B cell (primary cell): ENCODE measurements at regions not wholly inside any gene's neighbourhood (a gene's known extent, or its start where the extent isn't known, plus 50 kb on each side); places are given as distances from the start of the nearest gene placed in this dataset.

Experiments
- ATAC-seq: fragments of 200-7000 bp; cut with Tn5 transposase; one replicate; pipeline ENCODE4 v1.10.0; 2021; ENCODE audit warnings: low read depth, mild to moderate bottlenecking, moderate number of reproducible peaks, moderate library complexity
- CTCF ChIA-PET: fragments of 350-600 bp; sonication (Branson Sonifier 250); formaldehyde crosslinking; loops from one replicate; lab custom pipeline; 2021; ENCODE audit warnings: antibody characterized with exemption, inconsistent platforms; lab: Charles Lee
- POLR2A ChIA-PET: fragments of 350-600 bp; sonication (Branson Sonifier 250); formaldehyde crosslinking; loops from one replicate; lab custom pipeline; 2021; ENCODE audit warnings: antibody characterized with exemption; lab: Charles Lee
- DNase-seq: peaks from one replicate; pipeline ENCODE4 v3.0.0; 2013
- H2AFZ ChIP-seq: 2 replicates; pipeline ENCODE4 v1.6.1; 2012; ENCODE audit warnings: mild to moderate bottlenecking, low read depth, low read length; ENCODE audit not compliant: insufficient read depth, poor library complexity, severe bottlenecking
- H3K27ac ChIP-seq, 2 donors: 1 replicate in 1 of 2; 2 replicates in 1 of 2; pipeline ENCODE4 v1.5.1; 2012 to 2013; ENCODE audit warnings: low read length in 2 of 2, mild to moderate bottlenecking in 2 of 2, moderate library complexity in 1 of 2
- H3K27me3 ChIP-seq, 4 experiments: fragments of 200-600 bp in 1 of 4; sonication (generic) in 1 of 4; replicated peaks in 1 of 4; 1 replicate in 2 of 4; 2 replicates in 2 of 4; pipeline versions ENCODE4 v1.6.1 to v1.7.0; 2013 to 2016; ENCODE audit warnings: low read length in 3 of 4, mild to moderate bottlenecking in 2 of 4, mixed read lengths in 1 of 4, moderate library complexity in 1 of 4; ENCODE audit not compliant: insufficient read depth in 4 of 4, control insufficient read depth in 3 of 4; ENCODE audit errors: control extremely low read depth in 1 of 4
- H3K36me3 ChIP-seq, 2 experiments: replicated peaks in 1 of 2; 1 replicate in 1 of 2; 2 replicates in 1 of 2; pipeline versions ENCODE4 v1.6.1 to v1.7.1; 2013; ENCODE audit warnings: low read length in 1 of 2; ENCODE audit not compliant: insufficient read depth in 2 of 2, control insufficient read depth in 1 of 2; ENCODE audit errors: control extremely low read depth in 1 of 2, extremely low read depth in 1 of 2
- H3K4me1 ChIP-seq, 2 donors: fragments of 200-600 bp in 1 of 2; sonication (generic) in 1 of 2; 1 replicate in 1 of 2; 2 replicates in 1 of 2; pipeline versions ENCODE4 v1.5.1 to v1.6.1; 2013 to 2017; ENCODE audit warnings: low read length in 2 of 2; ENCODE audit not compliant: control insufficient read depth in 2 of 2, insufficient read depth in 2 of 2
- H3K4me2 ChIP-seq: replicated peaks from 2 replicates; pipeline ENCODE3; 2012; ENCODE audit warnings: mild to moderate bottlenecking, low read depth, low read length; ENCODE audit not compliant: poor library complexity, severe bottlenecking
- H3K4me3 ChIP-seq, 5 experiments: fragments of 200-600 bp in 1 of 5; sonication (generic) in 1 of 5; 1 replicate in 3 of 5; 2 replicates in 2 of 5; pipeline versions ENCODE4 v1.5.1 to v1.7.0; 2011 to 2016; ENCODE audit warnings: low read length in 4 of 5, mild to moderate bottlenecking in 4 of 5, low read depth in 2 of 5, control low read depth in 1 of 5, moderate library complexity in 1 of 5; ENCODE audit not compliant: insufficient read depth in 1 of 5; ENCODE audit errors: control extremely low read depth in 1 of 5, extremely low read depth in 1 of 5
- H3K79me2 ChIP-seq: fragments of 200-600 bp; sonication (generic); one replicate; pipeline ENCODE4 v1.6.0; 2016; ENCODE audit warnings: low read length; ENCODE audit not compliant: control insufficient read depth, insufficient read depth
- H3K9ac ChIP-seq: fragments of 200-600 bp; sonication (generic); 2 replicates; pipeline ENCODE4 v1.6.1; 2017; ENCODE audit warnings: mild to moderate bottlenecking, low read length, moderate library complexity
- H3K9me3 ChIP-seq, 3 donors: one replicate each; pipeline versions ENCODE4 v1.6.1 to v1.7.1; 2013; ENCODE audit warnings: low read length in 2 of 3; ENCODE audit not compliant: control insufficient read depth in 2 of 3, insufficient read depth in 1 of 3; ENCODE audit errors: control extremely low read depth in 1 of 3
- H4K20me1 ChIP-seq: 2 replicates; pipeline ENCODE4 v1.6.0; 2012; ENCODE audit warnings: mild to moderate bottlenecking, low read length; ENCODE audit not compliant: insufficient read depth, control insufficient read depth, poor library complexity, severe bottlenecking
- H3K27ac Mint-ChIP-seq: one replicate; pipeline ENCODE4 v1.8.0; 2021; ENCODE audit warnings: mixed read lengths
- H3K27me3 Mint-ChIP-seq: one replicate; pipeline ENCODE4 v1.8.0; 2021; ENCODE audit warnings: mixed read lengths
- H3K4me1 Mint-ChIP-seq: one replicate; pipeline ENCODE4 v1.8.0; 2021; ENCODE audit warnings: mixed read lengths
- H3K4me3 Mint-ChIP-seq: one replicate; pipeline ENCODE4 v1.8.0; 2021; ENCODE audit warnings: mixed read lengths
- H3K9me3 Mint-ChIP-seq: one replicate; pipeline ENCODE4 v1.8.0; 2022; ENCODE audit warnings: mixed read lengths; ENCODE audit not compliant: insufficient read depth
- EZH2 ChIP-seq: IDR thresholded peaks from 2 replicates; pipeline ENCODE4 v1.6.1; 2012; ENCODE audit warnings: borderline replicate concordance, low read depth, mild to moderate bottlenecking, moderate library complexity, low read length; ENCODE audit not compliant: insufficient read depth, poor library complexity, severe bottlenecking
- WGBS: methylation state at CpG from one replicate; pipeline ENCODE4 v1.1.5; 2013; ENCODE audit warnings: missing lambda C conversion rate; ENCODE audit not compliant: insufficient coverage; 5-methylcytosine and 5-hydroxymethylcytosine counted together
- intact Hi-C: fragments of 100-400 bp; cut with micrococcal nuclease; formaldehyde crosslinking; loops from one replicate; pipeline ENCODE4 v1.10.0; 2022
- TF ChIP-seq, protein P1 (sequence below): fragments of 200-600 bp; IDR thresholded peaks from one replicate; pipeline ENCODE4 v1.8.0; 2022; ENCODE audit warnings: antibody characterized with exemption, mild to moderate bottlenecking

DNA sequence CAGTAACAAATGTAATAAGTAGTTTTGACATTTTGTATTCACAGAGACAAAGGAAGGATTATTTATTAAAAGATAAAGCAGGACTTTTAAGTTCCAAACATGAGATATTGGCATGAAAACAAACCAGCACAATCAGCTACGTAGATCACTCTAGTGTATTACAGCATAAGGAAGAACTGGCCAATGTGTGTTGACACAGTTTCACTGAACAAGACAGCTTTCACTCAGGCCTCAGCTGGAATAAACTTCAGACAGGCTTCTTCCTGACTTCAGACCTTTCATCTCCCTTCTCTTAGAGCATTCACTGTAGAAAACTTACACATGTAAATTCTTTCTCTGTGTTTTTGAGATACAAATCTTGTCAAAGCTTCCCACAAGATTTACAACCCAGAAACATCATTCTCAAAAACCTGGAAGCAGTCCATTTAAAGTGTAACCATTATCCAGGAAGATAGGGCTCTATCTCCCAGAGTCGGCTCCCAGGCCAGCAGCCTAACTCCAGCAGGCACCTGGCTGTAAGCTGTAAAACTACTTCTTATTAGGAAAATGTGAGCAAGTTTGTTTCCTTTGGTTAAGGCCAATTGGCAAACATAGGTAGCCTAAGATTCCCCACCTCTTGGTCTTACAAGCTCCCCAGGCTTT, 768.3 kb upstream of the CDH7 start:
- CTCF ChIA-PET, result interaction anchor here (1.4 kb wide), 1 partner anchor 8 kb away, joined by 3 read pairs; no protein-coding TSS in a partner anchor
- 100% methylated on average over 1 of the region's 2 CpGs for WGBS
- no peaks in the 10 kb centered on the region for H3K4me1 Mint-ChIP-seq
- no peaks in the 10 kb centered on the region for H3K27me3 Mint-ChIP-seq
- H3K4me1 ChIP-seq, result no peaks in the 10 kb centered on the region
- H3K36me3 ChIP-seq, result no peaks in the 10 kb centered on the region
- POLR2A ChIA-PET, result no interaction called here
- intact Hi-C loops, result no loop called here
- H3K27ac Mint-ChIP-seq, result no peak overlapping the region
- H3K27ac ChIP-seq, result no peak overlapping the region
- H3K27me3 ChIP-seq, result no peaks in the 10 kb centered on the region
- no peaks in the 10 kb centered on the region for H3K9me3 Mint-ChIP-seq
- H2AFZ ChIP-seq, result no peak overlapping the region
- no peaks in the 10 kb centered on the region for H4K20me1 ChIP-seq
- DNase-seq, result no peak
- H3K4me3 ChIP-seq, result no peak overlapping the region
- H3K4me3 Mint-ChIP-seq, result no peak overlapping the region
- TF ChIP-seq, protein P1, sequence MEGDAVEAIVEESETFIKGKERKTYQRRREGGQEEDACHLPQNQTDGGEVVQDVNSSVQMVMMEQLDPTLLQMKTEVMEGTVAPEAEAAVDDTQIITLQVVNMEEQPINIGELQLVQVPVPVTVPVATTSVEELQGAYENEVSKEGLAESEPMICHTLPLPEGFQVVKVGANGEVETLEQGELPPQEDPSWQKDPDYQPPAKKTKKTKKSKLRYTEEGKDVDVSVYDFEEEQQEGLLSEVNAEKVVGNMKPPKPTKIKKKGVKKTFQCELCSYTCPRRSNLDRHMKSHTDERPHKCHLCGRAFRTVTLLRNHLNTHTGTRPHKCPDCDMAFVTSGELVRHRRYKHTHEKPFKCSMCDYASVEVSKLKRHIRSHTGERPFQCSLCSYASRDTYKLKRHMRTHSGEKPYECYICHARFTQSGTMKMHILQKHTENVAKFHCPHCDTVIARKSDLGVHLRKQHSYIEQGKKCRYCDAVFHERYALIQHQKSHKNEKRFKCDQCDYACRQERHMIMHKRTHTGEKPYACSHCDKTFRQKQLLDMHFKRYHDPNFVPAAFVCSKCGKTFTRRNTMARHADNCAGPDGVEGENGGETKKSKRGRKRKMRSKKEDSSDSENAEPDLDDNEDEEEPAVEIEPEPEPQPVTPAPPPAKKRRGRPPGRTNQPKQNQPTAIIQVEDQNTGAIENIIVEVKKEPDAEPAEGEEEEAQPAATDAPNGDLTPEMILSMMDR, result no peak
- no peak for TF ChIP-seq EZH2
- no peak overlapping the region for H3K9ac ChIP-seq
- H3K9me3 ChIP-seq, result peaks cover 0 to 7% (median 0%) of the 10 kb centered on the region in 3 donors
- no peak for ATAC-seq
- no peaks in the 10 kb centered on the region for H3K79me2 ChIP-seq
- no peak overlapping the region for H3K4me2 ChIP-seq

DNA sequence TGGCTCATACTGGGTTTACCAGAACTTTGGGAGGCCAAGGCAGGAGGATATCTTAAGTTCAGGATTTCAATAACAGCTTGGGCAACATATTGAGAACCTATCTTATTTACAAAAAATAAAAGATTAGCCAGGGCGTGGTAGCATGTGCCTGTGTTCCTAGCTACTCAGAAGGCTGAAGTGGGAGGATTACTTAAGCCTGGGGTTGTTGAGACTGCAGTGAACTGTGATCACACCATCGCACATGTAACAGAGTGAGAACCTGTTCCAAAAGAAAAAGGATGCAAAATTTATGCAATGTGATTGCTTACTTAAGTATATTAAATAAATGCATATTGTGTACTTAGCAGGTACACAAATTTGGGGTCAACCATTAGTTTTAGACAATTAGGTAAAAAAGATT, 768.9 kb upstream of the CDH7 start:
- H3K4me1 ChIP-seq, result no peaks in the 10 kb centered on the region
- 86% methylated on average over 1 of the region's 2 CpGs for WGBS
- DNase-seq (no peak), ATAC-seq (no peak)
- no peaks in the 10 kb centered on the region for H3K27me3 ChIP-seq
- H3K27ac ChIP-seq, result no peak overlapping the region
- no peak overlapping the region for H3K4me3 ChIP-seq
- H3K4me2 ChIP-seq, result no peak overlapping the region
- H3K4me3 Mint-ChIP-seq, result no peak overlapping the region
- H3K36me3 ChIP-seq, result no peaks in the 10 kb centered on the region
- H3K27me3 Mint-ChIP-seq, result no peaks in the 10 kb centered on the region
- H3K9ac ChIP-seq, result no peak overlapping the region
- ChIA-PET POLR2A (no interaction called here), CTCF (no interaction called here)
- no peaks in the 10 kb centered on the region for H3K4me1 Mint-ChIP-seq
- no peaks in the 10 kb centered on the region for H4K20me1 ChIP-seq
- H2AFZ ChIP-seq, result no peak overlapping the region
- H3K9me3 ChIP-seq, result peaks cover 0 to 7% (median 0%) of the 10 kb centered on the region in 3 donors
- H3K79me2 ChIP-seq, result no peaks in the 10 kb centered on the region
- TF ChIP-seq, protein P1, result no peak
- no peak for TF ChIP-seq EZH2
- H3K9me3 Mint-ChIP-seq, result no peaks in the 10 kb centered on the region
- H3K27ac Mint-ChIP-seq, result no peak overlapping the region
- intact Hi-C loops, result no loop called here
